SK-N-SH (cell line): ENCODE measurements at regions not wholly inside any gene's neighbourhood (a gene's known extent, or its start where the extent isn't known, plus 50 kb on each side); places are given as distances from the start of the nearest gene placed in this dataset.

Experiments
- CTCF ChIA-PET: fragments of 300-600, 350-600 bp; formaldehyde crosslinking; extraction: SDS; loops from one replicate; lab custom pipeline; 2021; lab: Yijun Ruan, JAX
- POLR2A ChIA-PET: fragments of 350-600 bp; sonication (Branson Sonifier 250); formaldehyde crosslinking; extraction: SDS; loops from one replicate; lab custom pipeline; 2020; ENCODE audit warnings: antibody characterized with exemption, inconsistent platforms; lab: Yijun Ruan, JAX
- DNase-seq: peaks from one replicate; pipeline ENCODE4 v3.0.0; 2012
- H2AFZ ChIP-seq: fragments of 200-600 bp; sonication (generic); 2 replicates; pipeline ENCODE4 v1.8.1; 2016; ENCODE audit warnings: antibody characterized with exemption, mild to moderate bottlenecking, low read depth
- H3F3A ChIP-seq: fragments of 200-600 bp; sonication (generic); replicated peaks from 2 replicates; pipeline ENCODE3; 2016; ENCODE audit warnings: antibody characterized with exemption, mild to moderate bottlenecking; ENCODE audit not compliant: insufficient read depth
- H3K27ac ChIP-seq, 2 experiments: fragments of 200-500 bp in 1 of 2; fragments of 200-600 bp in 1 of 2; sonication (Bioruptor generic) in 1 of 2; sonication (generic), shearing (Covaris generic) in 1 of 2; 2 replicates each; pipeline versions ENCODE4 v1.5.1 to v1.6.1; 2014 to 2016; ENCODE audit warnings: low read depth in 2 of 2, inconsistent platforms in 1 of 2, low read length in 1 of 2, mild to moderate bottlenecking in 1 of 2, mixed read lengths in 1 of 2
- H3K27me3 ChIP-seq: fragments of 200-600 bp; sonication (generic), shearing (Covaris generic); 2 replicates; pipeline ENCODE4 v1.6.1; 2016; ENCODE audit warnings: mixed run types; ENCODE audit not compliant: insufficient read depth
- H3K36me3 ChIP-seq, 2 experiments: fragments of 200-500 bp in 1 of 2; fragments of 200-600 bp in 1 of 2; sonication (Bioruptor generic) in 1 of 2; sonication (generic) in 1 of 2; replicated peaks in 1 of 2; 2 replicates each; pipeline versions ENCODE3 to v1.5.1; 2014 to 2016; ENCODE audit warnings: low read length in 1 of 2, mild to moderate bottlenecking in 1 of 2; ENCODE audit not compliant: insufficient read depth in 2 of 2, control insufficient read depth in 1 of 2
- H3K4me1 ChIP-seq, 2 experiments: fragments of 200-500 bp in 1 of 2; fragments of 200-600 bp in 1 of 2; sonication (Bioruptor generic) in 1 of 2; sonication (generic), shearing (Covaris generic) in 1 of 2; 2 replicates each; pipeline versions ENCODE4 v1.5.1 to v1.6.1; 2014 to 2016; ENCODE audit warnings: low read depth in 1 of 2, low read length in 1 of 2, mixed run types in 1 of 2; ENCODE audit not compliant: insufficient read depth in 2 of 2, control insufficient read depth in 1 of 2
- H3K4me2 ChIP-seq: fragments of 200-600 bp; sonication (generic), shearing (Covaris generic); 2 replicates; pipeline ENCODE4 v1.6.1; 2017; ENCODE audit warnings: mixed run types
- H3K4me3 ChIP-seq, 2 experiments: fragments of 200-500 bp in 1 of 2; fragments of 200-600 bp in 1 of 2; sonication (Bioruptor generic) in 1 of 2; sonication (generic), shearing (Covaris generic) in 1 of 2; 2 replicates each; pipeline versions ENCODE4 v1.5.1 to v1.8.1; 2014 to 2016; ENCODE audit warnings: low read depth in 2 of 2, inconsistent platforms in 1 of 2, low read length in 1 of 2, mild to moderate bottlenecking in 1 of 2, mixed read lengths in 1 of 2, moderate library complexity in 1 of 2
- H3K79me2 ChIP-seq: fragments of 200-600 bp; sonication (generic); 2 replicates; pipeline ENCODE4 v1.8.1; 2017; ENCODE audit warnings: mild to moderate bottlenecking; ENCODE audit not compliant: insufficient read depth
- H3K9ac ChIP-seq: fragments of 200-600 bp; sonication (generic); 2 replicates; pipeline ENCODE4 v1.6.1; 2017; ENCODE audit warnings: mixed run types
- H3K9me2 ChIP-seq: fragments of 200-600 bp; sonication (generic); 2 replicates; pipeline ENCODE4 v1.6.1; 2017; ENCODE audit warnings: mixed run types
- H3K9me3 ChIP-seq: fragments of 200-600 bp; sonication (generic); 2 replicates; pipeline ENCODE4 v1.6.1; 2017; ENCODE audit warnings: mixed run types, mild to moderate bottlenecking, moderate library complexity
- H4K20me1 ChIP-seq: fragments of 200-600 bp; sonication (generic); 2 replicates; pipeline ENCODE4 v1.6.1; 2017; ENCODE audit warnings: mild to moderate bottlenecking, mixed run types; ENCODE audit not compliant: insufficient read depth
- CTCF ChIP-seq: fragments of 200-600 bp; sonication (generic); IDR thresholded peaks from 2 replicates; pipeline ENCODE4 v1.6.1; 2017; ENCODE audit warnings: antibody characterized with exemption, mild to moderate bottlenecking, moderate library complexity
- ELF1 ChIP-seq: IDR thresholded peaks from 2 replicates; pipeline ENCODE4 v1.4.0; 2012
- FOSL2 ChIP-seq: IDR thresholded peaks from 2 replicates; pipeline ENCODE4 v1.4.0; 2012; ENCODE audit warnings: low read depth, mild to moderate bottlenecking, moderate library complexity, borderline replicate concordance
- FOXJ3 ChIP-seq: sonication (generic); formaldehyde crosslinking; IDR thresholded peaks from 2 replicates; pipeline ENCODE4 v1.5.1; 2020; ENCODE audit warnings: mild to moderate bottlenecking, missing genetic modification reagents
- FOXM1 ChIP-seq: IDR thresholded peaks from 2 replicates; pipeline ENCODE4 v1.4.0; 2012; ENCODE audit warnings: low read depth, mild to moderate bottlenecking
- IRF3 ChIP-seq: fragments of 150-350 bp; IDR thresholded peaks from 2 replicates; pipeline ENCODE4 v1.6.1; 2016; ENCODE audit warnings: mild to moderate bottlenecking, low read depth, low read length
- JUND ChIP-seq: IDR thresholded peaks from 2 replicates; pipeline ENCODE4 v1.4.0; 2012
- MEF2A ChIP-seq: IDR thresholded peaks from 2 replicates; pipeline ENCODE4 v1.4.0; 2012; ENCODE audit warnings: low read depth, borderline replicate concordance
- MXI1 ChIP-seq: IDR thresholded peaks from 2 replicates; pipeline ENCODE4 v1.6.1; 2012; ENCODE audit warnings: mild to moderate bottlenecking, low read depth, low read length, improper control_type of control experiment
- NFIC ChIP-seq: IDR thresholded peaks from 2 replicates; pipeline ENCODE4 v1.4.0; 2012; ENCODE audit warnings: borderline replicate concordance
- POLR2AphosphoS5 ChIP-seq: IDR thresholded peaks from 2 replicates; pipeline ENCODE4 v1.6.1; 2012; ENCODE audit warnings: low read depth, low read length
- RCOR1 ChIP-seq: fragments of 150-350 bp; IDR thresholded peaks from 2 replicates; pipeline ENCODE4 v1.6.1; 2017; ENCODE audit warnings: antibody characterized with exemption, low read length
- REST ChIP-seq: IDR thresholded peaks from 2 replicates; pipeline ENCODE4 v1.6.1; 2012; ENCODE audit warnings: mild to moderate bottlenecking, low read depth, low read length, moderate library complexity
- RFX5 ChIP-seq: IDR thresholded peaks from 2 replicates; pipeline ENCODE4 v1.6.1; 2012; ENCODE audit warnings: mild to moderate bottlenecking, improper control_type of control experiment, low read length
- RXRA ChIP-seq: IDR thresholded peaks from 2 replicates; pipeline ENCODE4 v1.4.0; 2012; ENCODE audit warnings: low read depth, mild to moderate bottlenecking, borderline replicate concordance
- SMC3 ChIP-seq: IDR thresholded peaks from 2 replicates; pipeline ENCODE4 v1.6.1; 2012; ENCODE audit warnings: low read depth, low read length, improper control_type of control experiment
- TCF12 ChIP-seq: IDR thresholded peaks from 2 replicates; pipeline ENCODE4 v1.4.0; 2012
- TEAD4 ChIP-seq: IDR thresholded peaks from 2 replicates; pipeline ENCODE4 v1.4.0; 2012; ENCODE audit warnings: mild to moderate bottlenecking, borderline replicate concordance; ENCODE audit not compliant: insufficient read depth
- ZBTB33 ChIP-seq: IDR thresholded peaks from 2 replicates; pipeline ENCODE4 v1.4.0; 2012; ENCODE audit warnings: low read depth, borderline replicate concordance
- WGBS: methylation state at CpG from one replicate; pipeline ENCODE4 v1.1.6; 2017; ENCODE audit warnings: low lambda C conversion rate; 5-methylcytosine and 5-hydroxymethylcytosine counted together

- Histone ChIP-seq H2AFZ (no peak overlapping the region), H3K4me1 (no peaks in the 10 kb centered on the region), H4K20me1 (no peaks in the 10 kb centered on the region), H3K27me3 (no peaks in the 10 kb centered on the region), H3K79me2 (no peaks in the 10 kb centered on the region), H3K4me2 (no peak overlapping the region), H3K9me3 (no peaks in the 10 kb centered on the region), H3K27ac (no peak overlapping the region), H3K9me2 (no peaks in the 10 kb centered on the region), H3K9ac (no peak overlapping the region), H3F3A (peaks cover 3% of the 10 kb centered on the region), H3K36me3 (no peaks in the 10 kb centered on the region), H3K4me3 (no peak overlapping the region)
- CTCF ChIA-PET: no interaction called here
- DNase-seq: no peak
- TF ChIP-seq RCOR1: no peak
- TF ChIP-seq FOXJ3 (CRISPR knock-in tag): no peak
- TF ChIP-seq RXRA: no peak
- no peak for TF ChIP-seq JUND
- no peak for TF ChIP-seq MEF2A
- TF ChIP-seq TEAD4: no peak
- 34% methylated on average over 6 of the region's 6 CpGs for WGBS
- POLR2A ChIA-PET: no interaction called here
Observed at GRCh38 chr5:26812714-26813113, 225.7 kb downstream of the CDH9 start.

GRCh38 chr5:26807231-26808199 is 230.9 kb downstream of the CDH9 start:
- no peak for DNase-seq
- no peaks in the 10 kb centered on the region for H3K79me2 ChIP-seq
- WGBS: 32% methylated on average over 8 of the region's 16 CpGs

More at GRCh38 chr5:26807231-26808199, 230.9 kb downstream of the CDH9 start:
- no peaks in the 10 kb centered on the region for H3K27me3 ChIP-seq
- TF ChIP-seq MXI1 (no peak), ZBTB33 (no peak), RCOR1 (no peak), FOSL2 (no peak), FOXM1 (no peak), IRF3 (no peak), TEAD4 (no peak), JUND (no peak), RFX5 (no peak), ELF1 (no peak), SMC3 (no peak), TCF12 (no peak), CTCF (no peak), NFIC (no peak), REST (no peak), POLR2AphosphoS5 (no peak)
- no peak overlapping the region for H2AFZ ChIP-seq
- H3K4me2 ChIP-seq: no peak overlapping the region
- no peaks in the 10 kb centered on the region for H3K36me3 ChIP-seq
- H3K4me1 ChIP-seq: no peaks in the 10 kb centered on the region
- no peak overlapping the region for H3K4me3 ChIP-seq
- no peak overlapping the region for H3K9ac ChIP-seq
- CTCF ChIA-PET: no interaction called here
- H3K27ac ChIP-seq: no peak overlapping the region
- H3F3A ChIP-seq: peaks cover 3% of the 10 kb centered on the region
- no peaks in the 10 kb centered on the region for H3K9me2 ChIP-seq
- H3K9me3 ChIP-seq: no peaks in the 10 kb centered on the region
- H4K20me1 ChIP-seq: no peaks in the 10 kb centered on the region
- POLR2A ChIA-PET: no interaction called here
